Loucy (cell line): ENCODE measurements at regions not wholly inside any gene's neighbourhood (a gene's known extent, or its start where the extent isn't known, plus 50 kb on each side); places are given as distances from the start of the nearest gene placed in this dataset.

Source experiments
- EZH2phosphoT487 ChIP-seq: fragments of 200-600 bp; IDR thresholded peaks from 2 replicates; pipeline ENCODE4 v1.6.1; 2018; ENCODE audit warnings: antibody characterized with exemption, mild to moderate bottlenecking, moderate library complexity, borderline replicate concordance
- TF ChIP-seq, protein P1 (sequence below): fragments of 200-600 bp; sonication (generic); conservative IDR thresholded peaks from 2 replicates; pipeline ENCODE4 v1.5.1; 2014; ENCODE audit warnings: mild to moderate bottlenecking, antibody characterized with exemption, low read length

DNA sequence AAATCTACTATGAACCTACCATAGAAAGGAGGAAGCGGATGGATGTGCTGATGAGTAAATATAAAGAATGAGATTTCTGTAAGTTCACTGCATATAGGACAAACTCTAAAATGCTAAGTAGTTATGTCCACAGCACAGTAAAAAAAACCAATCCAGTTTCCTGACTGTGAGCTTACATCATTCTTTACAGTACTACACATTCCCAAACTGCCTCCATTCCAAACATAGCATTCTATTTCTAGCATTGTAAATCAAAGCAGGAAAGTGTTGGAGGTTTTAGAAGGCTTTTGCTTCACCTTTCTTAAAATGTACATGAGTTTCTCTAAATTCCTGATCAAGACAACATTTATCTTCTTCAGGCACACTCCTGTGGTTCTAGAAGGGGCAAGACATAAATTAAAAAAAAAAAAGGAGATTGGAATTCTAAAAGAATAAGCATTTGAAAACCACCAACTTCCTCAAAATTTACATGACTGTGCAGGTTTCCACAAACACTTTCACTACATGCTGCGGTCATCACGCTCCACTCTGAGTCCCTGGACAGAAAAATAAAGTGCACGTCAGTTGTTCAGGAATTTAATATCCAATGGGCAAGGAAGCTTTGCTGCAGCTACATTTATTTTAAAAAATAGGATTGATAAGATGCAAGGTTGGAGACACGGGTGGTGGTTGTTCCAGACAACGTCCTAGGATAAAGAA is 297.6 kb upstream of the STS start:
- TF ChIP-seq, protein P1, sequence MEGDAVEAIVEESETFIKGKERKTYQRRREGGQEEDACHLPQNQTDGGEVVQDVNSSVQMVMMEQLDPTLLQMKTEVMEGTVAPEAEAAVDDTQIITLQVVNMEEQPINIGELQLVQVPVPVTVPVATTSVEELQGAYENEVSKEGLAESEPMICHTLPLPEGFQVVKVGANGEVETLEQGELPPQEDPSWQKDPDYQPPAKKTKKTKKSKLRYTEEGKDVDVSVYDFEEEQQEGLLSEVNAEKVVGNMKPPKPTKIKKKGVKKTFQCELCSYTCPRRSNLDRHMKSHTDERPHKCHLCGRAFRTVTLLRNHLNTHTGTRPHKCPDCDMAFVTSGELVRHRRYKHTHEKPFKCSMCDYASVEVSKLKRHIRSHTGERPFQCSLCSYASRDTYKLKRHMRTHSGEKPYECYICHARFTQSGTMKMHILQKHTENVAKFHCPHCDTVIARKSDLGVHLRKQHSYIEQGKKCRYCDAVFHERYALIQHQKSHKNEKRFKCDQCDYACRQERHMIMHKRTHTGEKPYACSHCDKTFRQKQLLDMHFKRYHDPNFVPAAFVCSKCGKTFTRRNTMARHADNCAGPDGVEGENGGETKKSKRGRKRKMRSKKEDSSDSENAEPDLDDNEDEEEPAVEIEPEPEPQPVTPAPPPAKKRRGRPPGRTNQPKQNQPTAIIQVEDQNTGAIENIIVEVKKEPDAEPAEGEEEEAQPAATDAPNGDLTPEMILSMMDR = no peak
- TF ChIP-seq EZH2phosphoT487 = no peak
